Neural cell (in vitro differentiated cells): ENCODE measurements at regions not wholly inside any gene's neighbourhood (a gene's known extent, or its start where the extent isn't known, plus 50 kb on each side); places are given as distances from the start of the nearest gene placed in this dataset.
A peak's percentile ranks its signal among the peaks of the same experiment; 100 is the strongest.

ENCODE experiments used
- H2AFZ ChIP-seq: fragments of 200-600, 300-800 bp; sonication (generic), shearing (Covaris generic); 2 replicates; pipeline ENCODE4 v1.6.0; 2014; ENCODE audit warnings: low read depth, mild to moderate bottlenecking, antibody characterized with exemption, low read length, moderate library complexity
- H3F3A ChIP-seq: fragments of 200-600 bp; shearing (Covaris generic); 2 replicates; pipeline ENCODE4 v1.6.1; 2016; ENCODE audit warnings: mild to moderate bottlenecking, moderate library complexity, mixed read lengths, antibody characterized with exemption, low read length; ENCODE audit not compliant: insufficient read depth, poor library complexity, severe bottlenecking
- H3K27ac ChIP-seq: fragments of 200-600, 300-800 bp; sonication (generic), shearing (Covaris generic); 2 replicates; pipeline ENCODE4 v1.5.1; 2014; ENCODE audit warnings: mild to moderate bottlenecking, low read length, moderate library complexity
- H3K27me3 ChIP-seq: fragments of 300-800, 200-600 bp; sonication (generic), shearing (Covaris generic); 2 replicates; pipeline ENCODE4 v1.6.0; 2014; ENCODE audit warnings: mild to moderate bottlenecking, low read depth, low read length, moderate library complexity; ENCODE audit not compliant: insufficient read depth
- H3K36me3 ChIP-seq: fragments of 300-800, 200-600 bp; sonication (generic), shearing (Covaris generic); 2 replicates; pipeline ENCODE4 v1.5.1; 2014; ENCODE audit warnings: mild to moderate bottlenecking, antibody characterized with exemption, low read length, moderate library complexity; ENCODE audit not compliant: insufficient read depth
- H3K4me2 ChIP-seq: fragments of 300-800, 200-600 bp; sonication (generic), shearing (Covaris generic); 2 replicates; pipeline ENCODE4 v1.6.0; 2014; ENCODE audit warnings: mild to moderate bottlenecking, low read length
- H3K4me3 ChIP-seq: fragments of 300-800, 200-600 bp; sonication (generic), shearing (Covaris generic); 2 replicates; pipeline ENCODE4 v1.5.1; 2014; ENCODE audit warnings: mild to moderate bottlenecking, low read length, moderate library complexity
- H3K79me2 ChIP-seq: fragments of 200-600 bp; shearing (Covaris generic); replicated peaks from 2 replicates; pipeline ENCODE4 v1.6.0; 2014; ENCODE audit warnings: mild to moderate bottlenecking, low read length, moderate library complexity; ENCODE audit not compliant: insufficient read depth
- H3K9ac ChIP-seq: fragments of 300-800, 200-600 bp; sonication (generic), shearing (Covaris generic); 2 replicates; pipeline ENCODE4 v1.6.1; 2016; ENCODE audit warnings: mild to moderate bottlenecking, low read length, mixed read lengths
- H3K9me2 ChIP-seq: fragments of 200-600 bp; shearing (Covaris generic); 2 replicates; pipeline ENCODE4 v1.6.1; 2016; ENCODE audit warnings: mild to moderate bottlenecking, low read length, mixed read lengths; ENCODE audit not compliant: insufficient read depth
- H3K9me3 ChIP-seq: fragments of 200-600, 300-800 bp; sonication (generic), shearing (Covaris generic); 2 replicates; pipeline ENCODE4 v1.6.1; 2016; ENCODE audit warnings: mild to moderate bottlenecking, mixed run types, low read length, moderate library complexity, mixed read lengths
- H4K20me1 ChIP-seq: fragments of 200-600 bp; shearing (Covaris generic); 2 replicates; pipeline ENCODE4 v1.6.1; 2016; ENCODE audit warnings: mild to moderate bottlenecking, mixed run types; ENCODE audit not compliant: insufficient read depth
- EP300 ChIP-seq: fragments of 450-650 bp; conservative IDR thresholded peaks from 2 replicates; pipeline ENCODE4 v1.6.1; 2014; ENCODE audit warnings: antibody characterized with exemption, mild to moderate bottlenecking, moderate library complexity; ENCODE audit not compliant: poor library complexity, severe bottlenecking
- EZH2 ChIP-seq: fragments of 200-600, 300-800 bp; shearing (Covaris generic), sonication (generic); IDR thresholded peaks from 2 replicates; pipeline ENCODE4 v1.6.1; 2014; ENCODE audit warnings: antibody characterized with exemption, low read length, borderline replicate concordance, mild to moderate bottlenecking; ENCODE audit not compliant: insufficient read depth, poor library complexity, severe bottlenecking
- MXI1 ChIP-seq: fragments of 450-650 bp; conservative IDR thresholded peaks from 2 replicates; pipeline ENCODE4 v1.6.1; 2014; ENCODE audit warnings: antibody characterized with exemption, mild to moderate bottlenecking; ENCODE audit not compliant: poor library complexity, severe bottlenecking
- RAD21 ChIP-seq: fragments of 450-650 bp; conservative IDR thresholded peaks from 2 replicates; pipeline ENCODE4 v1.6.1; 2014; ENCODE audit warnings: antibody characterized with exemption, mild to moderate bottlenecking, moderate library complexity
- SMC3 ChIP-seq: fragments of 450-650 bp; conservative IDR thresholded peaks from 2 replicates; pipeline ENCODE4 v1.6.1; 2014; ENCODE audit warnings: antibody characterized with exemption, mild to moderate bottlenecking, moderate library complexity; ENCODE audit not compliant: poor library complexity
- TAF1 ChIP-seq: IDR thresholded peaks from 2 replicates; pipeline ENCODE4 v1.6.1; 2012; ENCODE audit warnings: low read depth
- TF ChIP-seq, protein P1 (sequence below): fragments of 450-650 bp; IDR thresholded peaks from 2 replicates; pipeline ENCODE4 v1.5.1; 2014; ENCODE audit warnings: antibody characterized with exemption, mild to moderate bottlenecking, moderate library complexity; ENCODE audit not compliant: poor library complexity, severe bottlenecking

- Histone ChIP-seq H3K9me2 (no peaks in the 10 kb centered on the region), H2AFZ (no peak overlapping the region), H3K27me3 (no peaks in the 10 kb centered on the region), H3K4me3 (no peak overlapping the region), H4K20me1 (no peaks in the 10 kb centered on the region), H3K79me2 (no peaks in the 10 kb centered on the region), H3K36me3 (no peaks in the 10 kb centered on the region), H3K27ac (no peak overlapping the region), H3K9me3 (no peaks in the 10 kb centered on the region), H3K9ac (no peak overlapping the region), H3K4me2 (no peak overlapping the region), H3F3A (no peaks in the 10 kb centered on the region)
- no peak for TF ChIP-seq TAF1
- TF ChIP-seq MXI1 = no peak
- no peak for TF ChIP-seq EZH2
- TF ChIP-seq, protein P1, sequence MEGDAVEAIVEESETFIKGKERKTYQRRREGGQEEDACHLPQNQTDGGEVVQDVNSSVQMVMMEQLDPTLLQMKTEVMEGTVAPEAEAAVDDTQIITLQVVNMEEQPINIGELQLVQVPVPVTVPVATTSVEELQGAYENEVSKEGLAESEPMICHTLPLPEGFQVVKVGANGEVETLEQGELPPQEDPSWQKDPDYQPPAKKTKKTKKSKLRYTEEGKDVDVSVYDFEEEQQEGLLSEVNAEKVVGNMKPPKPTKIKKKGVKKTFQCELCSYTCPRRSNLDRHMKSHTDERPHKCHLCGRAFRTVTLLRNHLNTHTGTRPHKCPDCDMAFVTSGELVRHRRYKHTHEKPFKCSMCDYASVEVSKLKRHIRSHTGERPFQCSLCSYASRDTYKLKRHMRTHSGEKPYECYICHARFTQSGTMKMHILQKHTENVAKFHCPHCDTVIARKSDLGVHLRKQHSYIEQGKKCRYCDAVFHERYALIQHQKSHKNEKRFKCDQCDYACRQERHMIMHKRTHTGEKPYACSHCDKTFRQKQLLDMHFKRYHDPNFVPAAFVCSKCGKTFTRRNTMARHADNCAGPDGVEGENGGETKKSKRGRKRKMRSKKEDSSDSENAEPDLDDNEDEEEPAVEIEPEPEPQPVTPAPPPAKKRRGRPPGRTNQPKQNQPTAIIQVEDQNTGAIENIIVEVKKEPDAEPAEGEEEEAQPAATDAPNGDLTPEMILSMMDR = no peak
- no peak for TF ChIP-seq EP300
- TF ChIP-seq RAD21 = no peak
Observed at GRCh38 chr18:27414682-27415081, 229.6 kb upstream of the CHST9 start.

GRCh38 chr18:27413495-27414401 is 228.6 kb upstream of the CHST9 start:
- H3K4me2 ChIP-seq = no peak overlapping the region
- H2AFZ ChIP-seq = no peak overlapping the region
- peak; percentile 57 for TF ChIP-seq EP300
- TF ChIP-seq, protein P1 = no peak
- TF ChIP-seq TAF1 = no peak
- no peak overlapping the region for H3K4me3 ChIP-seq
- H3K9ac ChIP-seq = no peak overlapping the region
- H3K9me3 ChIP-seq = no peaks in the 10 kb centered on the region
- H3K36me3 ChIP-seq = no peaks in the 10 kb centered on the region
- no peaks in the 10 kb centered on the region for H3K27me3 ChIP-seq
- H3K27ac ChIP-seq = no peak overlapping the region
- H3K79me2 ChIP-seq = no peaks in the 10 kb centered on the region
- no peaks in the 10 kb centered on the region for H4K20me1 ChIP-seq
- H3F3A ChIP-seq = no peaks in the 10 kb centered on the region
- H3K9me2 ChIP-seq = no peaks in the 10 kb centered on the region

- no peak overlapping the region for H3K27ac ChIP-seq
- H4K20me1 ChIP-seq = no peaks in the 10 kb centered on the region
- no peak overlapping the region for H3K4me2 ChIP-seq
- no peak overlapping the region for H3K9ac ChIP-seq
- H3K79me2 ChIP-seq = no peaks in the 10 kb centered on the region
- no peak overlapping the region for H3K4me3 ChIP-seq
- no peaks in the 10 kb centered on the region for H3F3A ChIP-seq
- TF ChIP-seq TAF1 = no peak
- no peak for TF ChIP-seq EP300
- TF ChIP-seq, protein P1 = no peak
- no peak for TF ChIP-seq EZH2
- TF ChIP-seq MXI1 = no peak
- TF ChIP-seq SMC3 = no peak
- H3K9me3 ChIP-seq = no peaks in the 10 kb centered on the region
- no peak overlapping the region for H2AFZ ChIP-seq
- H3K9me2 ChIP-seq = no peaks in the 10 kb centered on the region
- H3K36me3 ChIP-seq = no peaks in the 10 kb centered on the region
- no peaks in the 10 kb centered on the region for H3K27me3 ChIP-seq
Observed at GRCh38 chr18:27412556-27412955, 227.4 kb upstream of the CHST9 start.
